Tibial artery (tissue), 4 donors: ENCODE measurements at regions not wholly inside any gene's neighbourhood (a gene's known extent, or its start where the extent isn't known, plus 50 kb on each side); places are given as distances from the start of the nearest gene placed in this dataset.

ENCODE experiments used
- DNase-seq, 2 donors: peaks; one replicate each; pipeline ENCODE4 v3.0.0-alpha.2; 2019
- H3K27ac ChIP-seq, 2 donors: fragments of 200-600 bp; sonication (generic) in 1 of 2; 1 replicate in 1 of 2; 2 replicates in 1 of 2; pipeline ENCODE4 v1.5.1; 2018 to 2019; ENCODE audit warnings: mild to moderate bottlenecking in 1 of 2
- H3K27me3 ChIP-seq, 2 donors: fragments of 200-600 bp; sonication (generic) in 1 of 2; one replicate each; pipeline versions ENCODE4 v1.5.1 to v1.6.0; 2016 to 2019
- H3K36me3 ChIP-seq, 3 donors: fragments of 200-600 bp; sonication (generic) in 2 of 3; one replicate each; pipeline ENCODE4 v1.5.1; 2016 to 2019; ENCODE audit warnings: mild to moderate bottlenecking in 2 of 3
- H3K4me1 ChIP-seq, 4 donors: fragments of 200-600 bp; sonication (generic) in 2 of 4; 1 replicate in 3 of 4; 2 replicates in 1 of 4; pipeline ENCODE4 v1.5.1; 2016 to 2019
- H3K4me3 ChIP-seq, 2 donors: fragments of 200-600 bp; sonication (generic) in 1 of 2; 1 replicate in 1 of 2; 2 replicates in 1 of 2; pipeline ENCODE4 v1.5.1; 2018 to 2019; ENCODE audit warnings: mild to moderate bottlenecking in 2 of 2
- H3K9me3 ChIP-seq, 3 donors: fragments of 200-600 bp; sonication (generic) in 1 of 3; one replicate each; pipeline ENCODE4 v1.5.1; 2016 to 2019
- intact Hi-C: fragments of 100-400 bp; cut with DNase I; formaldehyde crosslinking; loops from one replicate; pipeline ENCODE4 v1.15.0; 2023; ENCODE audit warnings: low total_unique reads
- TF ChIP-seq, protein P1 (sequence below), 2 experiments: fragments of 200-600 bp in 1 of 2; fragments of 450-650 bp in 1 of 2; IDR thresholded peaks; one replicate each; pipeline ENCODE4 v1.5.1; 2017 to 2019; ENCODE audit warnings: antibody characterized with exemption in 2 of 2, mild to moderate bottlenecking in 1 of 2, moderate library complexity in 1 of 2

DNA sequence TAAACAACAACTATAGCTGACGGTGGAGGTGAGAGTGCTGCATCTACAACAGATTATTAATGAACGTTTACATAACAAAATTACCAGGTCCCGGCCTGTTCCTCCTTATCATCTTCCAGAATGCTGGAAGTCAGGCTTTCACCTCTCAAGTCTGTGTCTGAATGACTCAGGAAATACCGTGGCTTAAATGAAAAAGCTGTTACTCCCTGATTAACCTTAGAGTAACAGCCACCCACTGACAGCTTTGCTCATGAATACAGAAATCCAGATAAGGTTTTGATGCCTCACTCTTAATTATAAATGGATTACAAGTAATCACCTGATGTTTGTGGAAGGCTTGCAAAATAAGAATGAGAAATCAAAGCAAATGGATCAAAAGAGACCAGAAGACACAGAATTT is 885.3 kb upstream of the CELF4 start:
- Histone ChIP-seq H3K36me3 (no peaks in the 10 kb centered on the region), H3K4me3 (no peak overlapping the region), H3K4me1 (no peaks in the 10 kb centered on the region), H3K27ac (no peak overlapping the region), H3K9me3 (no peaks in the 10 kb centered on the region), H3K27me3 (no peaks in the 10 kb centered on the region)
- intact Hi-C loops = no loop called here
- no peak for DNase-seq
- TF ChIP-seq, protein P1, sequence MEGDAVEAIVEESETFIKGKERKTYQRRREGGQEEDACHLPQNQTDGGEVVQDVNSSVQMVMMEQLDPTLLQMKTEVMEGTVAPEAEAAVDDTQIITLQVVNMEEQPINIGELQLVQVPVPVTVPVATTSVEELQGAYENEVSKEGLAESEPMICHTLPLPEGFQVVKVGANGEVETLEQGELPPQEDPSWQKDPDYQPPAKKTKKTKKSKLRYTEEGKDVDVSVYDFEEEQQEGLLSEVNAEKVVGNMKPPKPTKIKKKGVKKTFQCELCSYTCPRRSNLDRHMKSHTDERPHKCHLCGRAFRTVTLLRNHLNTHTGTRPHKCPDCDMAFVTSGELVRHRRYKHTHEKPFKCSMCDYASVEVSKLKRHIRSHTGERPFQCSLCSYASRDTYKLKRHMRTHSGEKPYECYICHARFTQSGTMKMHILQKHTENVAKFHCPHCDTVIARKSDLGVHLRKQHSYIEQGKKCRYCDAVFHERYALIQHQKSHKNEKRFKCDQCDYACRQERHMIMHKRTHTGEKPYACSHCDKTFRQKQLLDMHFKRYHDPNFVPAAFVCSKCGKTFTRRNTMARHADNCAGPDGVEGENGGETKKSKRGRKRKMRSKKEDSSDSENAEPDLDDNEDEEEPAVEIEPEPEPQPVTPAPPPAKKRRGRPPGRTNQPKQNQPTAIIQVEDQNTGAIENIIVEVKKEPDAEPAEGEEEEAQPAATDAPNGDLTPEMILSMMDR (IDR thresholded peaks at IDR 0.05) = no peak

DNA sequence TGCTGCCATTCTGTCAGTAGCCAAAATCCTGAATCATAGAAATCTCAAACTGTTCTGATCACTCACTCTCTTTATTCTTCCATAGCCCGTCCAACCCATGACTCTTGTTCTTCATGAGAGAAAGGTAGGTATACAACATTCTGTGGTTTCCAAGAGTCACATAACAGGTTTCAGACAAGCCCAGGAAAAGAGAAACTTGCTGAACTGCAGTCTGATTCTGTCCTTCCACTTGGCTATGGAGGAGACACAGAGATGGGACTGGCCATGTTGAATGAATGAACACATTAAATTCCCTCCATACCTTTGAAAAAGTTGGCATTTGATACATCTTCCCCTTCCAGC is 880.2 kb upstream of the CELF4 start:
- H3K4me1 ChIP-seq = no peaks in the 10 kb centered on the region
- TF ChIP-seq, protein P1 (IDR thresholded peaks at IDR 0.05) = no peak
- H3K27me3 ChIP-seq = no peaks in the 10 kb centered on the region
- no peak overlapping the region for H3K27ac ChIP-seq
- DNase-seq = no peak
- H3K36me3 ChIP-seq = no peaks in the 10 kb centered on the region
- H3K4me3 ChIP-seq = no peak overlapping the region
- intact Hi-C loops = no loop called here
- H3K9me3 ChIP-seq = no peaks in the 10 kb centered on the region

DNA sequence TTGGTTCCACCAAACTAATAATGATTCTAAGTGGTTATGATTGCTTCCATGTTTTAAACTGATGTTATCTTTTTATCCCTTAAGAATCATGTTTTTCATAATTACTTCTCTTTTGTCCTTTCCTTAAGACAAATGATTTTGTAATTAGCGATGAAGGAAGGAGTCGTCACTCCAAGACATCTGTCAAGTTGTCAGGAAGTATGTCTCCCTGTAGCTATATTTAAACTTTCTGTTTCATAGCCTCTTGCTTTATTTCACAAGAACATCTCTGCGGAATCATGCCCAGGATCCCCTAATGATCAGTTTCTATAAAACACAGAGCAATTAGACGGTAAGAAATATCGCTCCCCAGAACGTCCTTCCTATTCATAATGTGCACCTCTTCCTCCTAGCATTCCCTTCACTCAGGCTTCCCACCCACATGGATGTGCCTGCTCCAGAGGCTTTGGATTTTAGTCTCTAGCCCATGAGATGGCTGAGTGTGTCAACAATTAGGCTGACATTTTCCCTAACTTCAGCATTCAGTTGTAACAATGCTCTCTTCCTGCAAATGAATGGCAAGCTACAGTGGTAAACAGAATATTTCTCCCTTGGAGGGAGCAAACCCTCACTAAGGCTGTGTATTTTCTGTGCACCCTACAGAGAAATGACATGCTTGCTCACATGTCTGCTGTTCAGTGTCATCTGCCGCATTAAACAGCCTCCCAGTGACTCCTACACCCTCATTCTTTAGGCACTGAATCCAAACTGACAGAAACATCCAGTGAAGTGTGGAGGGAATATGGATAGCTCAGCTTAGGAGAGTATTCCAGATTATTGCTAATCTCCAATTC is 879.6 kb upstream of the CELF4 start:
- Histone ChIP-seq H3K4me3 (no peak overlapping the region), H3K27me3 (no peaks in the 10 kb centered on the region), H3K27ac (no peak overlapping the region), H3K9me3 (no peaks in the 10 kb centered on the region), H3K36me3 (no peaks in the 10 kb centered on the region), H3K4me1 (no peaks in the 10 kb centered on the region)
- intact Hi-C loops = no loop called here
- TF ChIP-seq, protein P1 (IDR thresholded peaks at IDR 0.05) = no peak
- DNase-seq = no peak

DNA sequence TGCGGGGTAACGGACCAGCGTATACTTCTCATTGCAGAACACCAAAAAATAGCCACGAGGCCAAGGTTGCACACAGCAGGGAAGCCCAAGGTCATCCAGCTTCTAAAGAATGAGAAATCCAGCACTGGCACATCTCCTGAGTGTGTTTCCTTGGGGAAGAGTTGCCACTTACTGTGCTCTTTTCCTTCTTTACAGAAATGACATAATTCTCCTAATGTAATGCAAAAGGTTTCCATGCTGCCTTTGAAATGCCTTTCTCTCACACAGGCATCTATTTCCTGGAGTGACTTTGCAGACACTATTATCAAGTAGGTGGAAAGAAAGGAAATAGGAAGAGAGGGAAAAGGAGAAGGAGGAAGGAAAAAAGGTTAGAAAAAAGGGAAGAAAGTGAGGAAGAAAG is 862.1 kb upstream of the CELF4 start:
- TF ChIP-seq, protein P1 (IDR thresholded peaks at IDR 0.05) = no peak
- Histone ChIP-seq H3K4me3 (no peak overlapping the region), H3K4me1 (no peaks in the 10 kb centered on the region), H3K27ac (no peak overlapping the region), H3K27me3 (no peaks in the 10 kb centered on the region), H3K36me3 (no peaks in the 10 kb centered on the region), H3K9me3 (no peaks in the 10 kb centered on the region)
- intact Hi-C loops = no loop called here
- DNase-seq = no peak

DNA sequence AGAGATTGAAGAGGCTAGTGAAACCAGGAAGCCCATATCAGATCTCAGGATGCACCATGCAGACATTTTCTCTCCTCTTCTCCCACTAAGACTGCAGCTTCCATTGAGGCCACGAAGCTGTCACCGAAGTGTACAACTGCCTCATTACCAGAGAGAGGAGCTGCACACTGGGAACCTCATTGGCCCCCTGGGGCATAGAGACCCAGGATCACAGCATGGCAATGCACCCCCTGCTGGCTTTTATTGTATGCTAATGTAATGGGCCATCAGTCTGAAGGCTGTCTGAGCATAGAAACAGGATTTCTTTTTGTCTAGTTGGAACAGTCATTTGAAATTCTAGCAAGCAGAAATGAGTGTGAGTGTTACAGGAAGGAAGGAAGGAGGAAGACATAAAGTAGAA is 861.6 kb upstream of the CELF4 start:
- no peaks in the 10 kb centered on the region for H3K9me3 ChIP-seq
- H3K4me3 ChIP-seq = no peak overlapping the region
- intact Hi-C loops = no loop called here
- TF ChIP-seq, protein P1 (IDR thresholded peaks at IDR 0.05) = no peak
- no peaks in the 10 kb centered on the region for H3K36me3 ChIP-seq
- H3K27ac ChIP-seq = no peak overlapping the region
- no peak for DNase-seq
- H3K4me1 ChIP-seq = no peaks in the 10 kb centered on the region
- no peaks in the 10 kb centered on the region for H3K27me3 ChIP-seq
